GM21528 (cell line): ENCODE measurements at regions not wholly inside any gene's neighbourhood (a gene's known extent, or its start where the extent isn't known, plus 50 kb on each side); places are given as distances from the start of the nearest gene placed in this dataset.

Source experiments
- ATAC-seq: cut with Tn5 transposase; IDR thresholded peaks from one replicate; pipeline ENCODE4 v1.9.1; 2021; ENCODE audit warnings: mild to moderate bottlenecking, moderate library complexity; ENCODE audit not compliant: unreplicated experiment, low FRiP score

DNA sequence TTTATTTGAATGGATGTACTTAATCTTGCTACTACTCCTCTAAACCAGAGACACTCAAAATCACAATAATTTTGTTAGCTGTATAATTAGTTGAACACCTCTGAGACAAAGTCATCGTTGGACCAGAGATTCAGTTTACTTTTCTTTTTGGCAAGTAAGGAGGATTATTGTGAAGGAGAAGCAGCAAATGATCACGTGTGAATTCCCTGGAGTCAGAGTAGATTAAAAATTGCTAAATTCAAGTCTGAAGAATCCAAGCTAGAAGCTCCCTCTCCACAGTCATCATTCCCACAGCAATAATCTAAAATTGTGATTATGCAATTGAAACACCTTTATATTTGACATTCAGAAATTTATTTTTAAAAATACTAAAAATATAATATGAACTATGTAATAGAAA lies 484.4 kb downstream of the CMPK2 start:
- ATAC-seq: no peak

- no peak for ATAC-seq
These were observed 481.4 kb downstream of the CMPK2 start for GRCh38 chr2:6384341-6384740.

GRCh38 chr2:6392354-6392753 lies 473.4 kb downstream of the CMPK2 start:
- no peak for ATAC-seq

GRCh38 chr2:6392966-6393365 lies 472.7 kb downstream of the CMPK2 start:
- ATAC-seq: no peak

DNA sequence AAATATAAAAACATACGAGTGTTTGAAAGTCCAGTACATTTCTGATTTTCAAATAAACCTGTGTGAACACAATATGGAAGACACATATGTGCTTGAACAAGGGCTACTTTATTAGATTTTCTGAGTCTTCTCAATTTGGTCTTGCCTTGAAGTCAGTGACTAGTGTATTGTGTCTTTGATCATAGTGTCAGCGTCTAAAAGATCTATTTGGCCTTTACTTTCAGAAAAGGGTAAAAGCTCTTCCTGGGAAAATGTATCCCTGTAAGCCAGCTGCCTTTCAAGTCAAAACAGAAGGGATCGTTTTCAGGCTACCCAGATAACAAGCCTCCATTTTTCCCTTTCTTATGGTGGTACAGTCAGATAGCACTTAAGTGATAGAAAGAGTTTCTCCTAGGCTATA lies 471.9 kb downstream of the CMPK2 start:
- no peak for ATAC-seq

DNA sequence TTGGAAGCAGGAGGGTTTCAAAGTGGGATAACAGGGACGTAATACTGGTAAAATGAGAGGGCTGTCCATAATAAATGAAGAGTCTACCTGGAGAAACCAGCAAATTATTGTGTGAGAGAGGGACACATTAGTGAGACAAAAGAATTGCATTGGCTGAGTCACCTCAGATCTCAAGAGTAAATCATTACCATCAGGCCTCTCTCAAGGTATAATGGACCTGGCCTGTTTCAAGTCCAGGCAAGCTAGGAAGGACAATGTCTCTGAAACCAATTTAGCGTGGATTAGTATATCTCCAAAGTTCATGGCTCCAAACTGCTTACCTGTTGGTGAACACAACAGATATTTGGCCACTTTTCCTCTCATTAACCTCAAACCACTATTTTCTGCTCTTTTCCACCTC lies 471.4 kb downstream of the CMPK2 start:
- no peak for ATAC-seq

DNA sequence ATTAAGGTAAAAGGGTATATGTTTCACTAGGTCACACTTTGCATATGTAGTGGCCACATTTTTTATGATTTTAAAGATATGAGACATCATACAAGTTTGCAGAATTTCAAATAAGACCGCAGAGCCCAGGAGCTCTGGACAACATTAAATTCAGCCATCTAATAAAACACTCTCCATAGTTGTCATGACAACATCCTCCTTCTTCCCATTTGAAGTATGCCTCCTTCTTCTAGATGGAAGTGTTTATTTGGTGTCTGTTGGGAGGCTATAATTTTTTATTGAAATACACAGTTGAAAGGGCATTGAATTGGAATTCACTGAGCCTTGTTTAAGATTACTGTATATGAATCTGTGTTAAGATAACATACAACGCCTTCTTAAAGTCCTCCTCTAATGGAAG lies 467.3 kb downstream of the CMPK2 start:
- ATAC-seq: no peak

DNA sequence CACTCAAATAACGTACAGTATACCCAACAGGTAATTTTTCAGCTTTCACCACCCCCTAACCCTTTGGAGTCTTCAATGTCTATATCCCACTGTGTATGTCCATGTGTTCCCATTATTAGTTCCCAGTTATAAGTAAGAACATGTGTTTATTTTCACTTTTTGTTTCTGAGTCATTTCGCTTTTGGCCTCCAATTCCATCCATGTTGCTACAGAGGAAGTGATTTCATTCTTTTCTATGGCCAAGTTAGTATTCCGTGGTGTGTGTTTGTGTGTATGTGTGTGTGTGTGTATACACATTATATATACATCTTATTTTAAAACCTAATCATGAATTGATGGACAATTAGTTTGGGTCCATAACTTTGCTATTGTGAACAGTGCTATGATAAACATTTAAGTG lies 464.4 kb downstream of the CMPK2 start:
- no peak for ATAC-seq

GRCh38 chr2:6408057-6408456 lies 457.6 kb downstream of the CMPK2 start:
- no peak for ATAC-seq

GRCh38 chr2:6410313-6410712 lies 455.4 kb downstream of the CMPK2 start:
- ATAC-seq: no peak

GRCh38 chr2:6412533-6413091 lies 453.1 kb downstream of the CMPK2 start:
- ATAC-seq: no peak

DNA sequence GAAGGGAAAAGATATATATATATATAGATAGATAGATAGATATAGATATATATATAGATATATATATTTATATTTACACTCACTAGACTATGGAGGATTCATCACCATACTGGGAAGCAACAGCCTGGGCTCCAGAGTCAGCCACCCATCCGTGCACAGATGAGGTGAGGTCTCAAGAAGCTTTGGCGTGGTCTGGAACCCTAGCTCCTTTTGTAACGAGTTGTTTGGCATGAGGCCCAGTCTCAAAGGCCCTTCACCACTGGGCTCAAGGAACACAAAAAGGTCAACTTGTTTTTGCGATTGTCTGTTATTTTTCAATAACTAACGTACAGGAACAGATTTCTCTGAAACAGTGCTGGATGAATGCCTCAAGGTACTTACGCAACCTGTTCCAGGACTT lies 448.7 kb downstream of the CMPK2 start:
- no peak for ATAC-seq

DNA sequence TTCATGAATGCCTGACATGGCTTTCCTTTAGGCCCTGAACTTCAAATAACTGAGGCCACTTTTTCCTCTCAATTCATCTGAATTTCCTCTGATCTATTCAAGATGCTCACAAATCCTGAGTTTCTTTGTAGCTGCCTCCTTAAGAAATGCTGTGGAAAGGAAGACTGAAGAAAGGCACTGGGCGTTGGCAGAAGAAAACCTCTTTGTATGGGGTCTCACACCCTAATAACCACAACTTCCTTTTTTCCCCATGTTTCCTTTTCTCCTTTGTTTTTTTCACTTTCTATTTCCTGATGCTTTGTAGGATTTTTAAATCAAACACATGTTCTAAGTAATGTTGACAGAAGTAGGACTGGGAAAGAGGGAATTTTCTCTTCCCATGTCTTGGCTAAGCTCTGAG lies 447.4 kb downstream of the CMPK2 start:
- ATAC-seq: no peak

GRCh38 chr2:6421138-6421730 lies 444.5 kb downstream of the CMPK2 start:
- no peak for ATAC-seq

- ATAC-seq: no peak
These were observed 443.8 kb downstream of the CMPK2 start for GRCh38 chr2:6421888-6422287.

DNA sequence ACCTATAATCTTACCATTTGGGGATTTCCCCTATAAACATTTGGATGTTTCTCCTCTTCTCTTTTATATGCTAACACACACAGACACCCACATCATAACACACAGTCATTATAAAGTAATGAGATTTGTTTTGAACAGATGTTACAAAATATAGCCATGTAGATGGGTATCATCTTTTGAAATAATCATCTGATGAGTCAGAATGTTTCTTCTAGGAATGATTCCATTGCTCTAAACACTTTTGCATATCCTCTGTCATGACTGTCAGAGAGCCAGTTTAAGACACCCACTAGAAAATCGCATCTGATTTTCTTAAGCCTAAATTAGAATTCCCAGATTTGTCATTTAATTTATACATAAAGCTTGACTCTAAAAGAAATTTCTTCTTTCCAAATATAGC lies 442.6 kb downstream of the CMPK2 start:
- ATAC-seq: no peak

GRCh38 chr2:6423944-6424343 lies 441.8 kb downstream of the CMPK2 start:
- no peak for ATAC-seq

GRCh38 chr2:6425032-6425431 lies 440.7 kb downstream of the CMPK2 start:
- ATAC-seq: no peak

GRCh38 chr2:6429210-6429986 lies 436.3 kb downstream of the CMPK2 start:
- ATAC-seq: no peak

DNA sequence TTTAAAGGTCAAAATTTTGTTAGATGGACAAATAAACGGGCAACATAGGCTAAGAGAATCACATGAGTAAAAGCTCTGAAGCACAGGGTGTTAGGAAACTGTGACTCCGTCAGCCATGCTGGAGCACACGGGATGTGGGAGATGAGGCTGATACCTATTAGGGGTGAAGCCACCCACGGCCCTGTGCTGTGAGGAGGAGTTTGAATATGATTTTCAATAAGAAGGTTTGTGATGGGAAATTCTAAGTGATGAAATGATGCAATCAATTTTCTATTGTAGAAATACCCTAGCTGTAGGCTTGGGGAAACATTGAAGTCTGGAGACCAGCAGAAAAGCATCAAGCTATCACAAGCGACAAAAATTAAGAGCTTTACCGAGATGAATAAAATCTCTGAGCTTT lies 431.3 kb downstream of the CMPK2 start:
- no peak for ATAC-seq

GRCh38 chr2:6441800-6442199 lies 423.9 kb downstream of the CMPK2 start:
- no peak for ATAC-seq
